Amniotic epithelial cell (primary cell): ENCODE measurements at regions not wholly inside any gene's neighbourhood (a gene's known extent, or its start where the extent isn't known, plus 50 kb on each side); places are given as distances from the start of the nearest gene placed in this dataset.

ENCODE experiments used
- DNase-seq: peaks from one replicate; pipeline ENCODE4 v3.0.0-alpha.2; 2010; ENCODE audit warnings: low read depth

- no peak for DNase-seq
These were observed 235.0 kb upstream of the HNMT start for GRCh38 chr2:137729305-137729704.

DNA sequence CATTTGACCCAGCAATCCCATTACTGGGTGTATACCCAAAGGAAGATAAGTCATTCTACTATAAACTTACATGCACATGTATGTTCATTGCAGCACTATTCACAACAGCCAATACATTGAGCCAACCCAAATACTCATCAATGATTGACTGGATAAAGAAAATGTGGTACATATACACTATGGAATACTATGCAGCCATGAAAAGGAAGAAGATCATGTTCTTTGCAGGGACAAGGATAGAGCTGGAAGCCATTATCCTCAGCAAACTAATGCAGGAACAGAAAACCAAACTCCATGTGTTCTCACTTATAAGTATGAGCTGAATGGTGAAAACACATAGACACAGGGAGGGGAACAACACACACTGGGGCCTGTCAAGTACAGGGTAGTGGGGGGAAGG, 226.7 kb upstream of the HNMT start:
- DNase-seq = no peak

DNA sequence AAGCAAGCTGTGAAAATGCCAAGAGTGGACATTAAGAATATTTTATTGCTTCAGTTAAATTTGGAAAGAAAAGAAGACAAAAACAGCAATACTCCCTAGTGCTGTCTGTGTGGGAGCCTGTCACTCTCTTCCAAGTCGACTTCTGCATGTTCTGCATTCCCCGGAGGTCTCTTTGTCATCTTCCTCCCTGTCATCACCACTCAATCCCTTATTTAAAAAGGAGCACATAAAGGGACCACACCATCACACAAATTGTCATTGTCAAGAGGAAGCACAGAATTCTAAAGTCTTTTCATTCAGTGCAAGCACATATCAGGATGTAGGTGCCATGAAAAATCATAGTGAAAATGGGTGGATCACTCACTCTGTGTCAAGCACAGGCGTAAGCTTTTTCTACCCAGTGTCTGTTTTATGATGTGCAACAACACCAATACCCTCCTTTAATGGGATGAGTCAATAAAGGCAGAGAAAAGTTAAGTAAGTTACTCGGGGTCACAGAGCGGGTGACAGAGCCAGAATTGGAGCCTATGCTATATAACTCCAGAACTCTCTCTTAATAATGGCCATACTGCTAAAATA, 222.4 kb upstream of the HNMT start:
- no peak for DNase-seq

DNA sequence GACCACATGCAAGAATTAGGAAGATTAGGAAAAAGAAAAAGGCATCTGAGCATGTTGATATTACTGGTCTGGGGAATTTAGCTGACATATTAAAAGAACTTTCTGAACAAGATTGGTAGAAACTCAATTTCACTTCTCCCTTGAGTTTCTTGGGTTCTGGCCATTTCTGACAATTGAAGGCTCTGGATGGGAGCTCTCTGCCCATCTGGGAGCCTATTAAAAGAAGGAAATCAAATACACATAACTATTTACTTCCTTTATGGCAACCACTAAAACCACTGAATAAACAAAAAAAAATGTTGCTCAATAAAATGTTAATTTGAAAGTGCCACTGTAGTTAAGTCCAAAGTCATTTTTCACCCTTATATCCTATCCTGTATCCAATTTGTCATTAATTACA, 216.8 kb upstream of the HNMT start:
- no peak for DNase-seq

GRCh38 chr2:137748533-137748932, 215.7 kb upstream of the HNMT start:
- DNase-seq = no peak

- DNase-seq = no peak
These were observed 199.6 kb upstream of the HNMT start for GRCh38 chr2:137764646-137765045.

- no peak for DNase-seq
These were observed 194.9 kb upstream of the HNMT start for GRCh38 chr2:137769406-137769805.

GRCh38 chr2:137770166-137770565, 194.1 kb upstream of the HNMT start:
- DNase-seq = no peak

DNA sequence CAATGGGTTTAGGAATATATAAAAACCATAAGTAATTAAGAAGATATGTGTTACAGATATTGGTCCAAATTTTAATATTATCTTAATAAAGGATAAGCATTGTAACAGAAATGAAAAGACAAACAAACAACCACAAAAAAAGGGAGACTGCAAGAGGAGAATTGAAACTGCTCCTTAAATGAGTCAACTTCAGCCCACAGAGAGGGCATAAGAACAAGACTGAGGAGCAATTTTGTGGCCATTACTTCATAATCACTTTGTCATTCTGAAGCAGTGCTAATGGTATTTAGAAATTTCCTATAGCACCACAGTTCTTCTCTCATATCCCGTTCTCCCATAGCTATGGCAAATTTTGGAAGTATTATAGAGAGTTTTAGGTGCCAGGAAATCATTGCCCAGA, 193.2 kb upstream of the HNMT start:
- DNase-seq = no peak

GRCh38 chr2:137772451-137772850, 191.8 kb upstream of the HNMT start:
- DNase-seq = no peak

DNA sequence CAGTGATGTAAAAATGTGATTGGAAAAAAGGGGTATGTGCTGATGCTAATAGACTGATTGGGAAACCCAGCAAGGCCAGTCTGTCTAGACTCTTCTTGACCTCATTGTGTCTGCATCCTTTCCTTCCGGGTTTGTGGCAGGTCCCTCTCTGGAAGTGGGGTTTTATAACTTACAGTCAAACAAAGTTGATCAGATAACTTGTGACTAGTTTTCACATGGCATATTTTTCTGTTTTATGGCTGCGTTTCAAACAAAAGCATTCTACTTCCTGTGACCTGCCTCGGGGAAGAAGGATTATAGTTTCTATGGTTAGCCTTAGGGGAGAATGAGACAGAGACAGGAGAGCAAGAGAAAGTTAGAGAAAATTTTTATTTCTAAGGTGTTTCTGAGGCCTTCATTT, 188.7 kb upstream of the HNMT start:
- DNase-seq = no peak

GRCh38 chr2:137776697-137777096, 187.6 kb upstream of the HNMT start:
- DNase-seq = no peak

- DNase-seq = no peak
These were observed 166.6 kb upstream of the HNMT start for GRCh38 chr2:137797641-137798040.

- DNase-seq = no peak
These were observed 164.7 kb upstream of the HNMT start for GRCh38 chr2:137799600-137799999.

GRCh38 chr2:137800386-137800785, 163.9 kb upstream of the HNMT start:
- DNase-seq = no peak

GRCh38 chr2:137801228-137801627, 163.0 kb upstream of the HNMT start:
- no peak for DNase-seq

DNA sequence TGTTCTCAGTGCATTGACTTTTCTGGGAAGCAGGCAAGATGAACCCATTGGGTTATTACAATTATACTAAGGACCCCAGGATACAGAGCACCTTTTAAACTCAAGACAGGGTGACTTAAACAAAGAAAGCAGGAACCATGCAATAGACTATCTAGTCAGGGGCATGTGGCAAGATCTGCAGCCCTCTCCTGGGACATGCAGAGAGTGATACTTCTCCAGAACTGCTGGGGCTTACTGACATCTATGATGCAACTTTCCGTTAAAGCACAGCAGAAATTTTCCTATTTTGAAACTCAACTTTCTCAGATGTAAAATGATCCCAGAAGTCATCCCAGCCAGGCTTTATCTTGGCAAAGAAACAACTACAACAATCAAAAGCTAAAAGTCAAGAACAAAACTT, 162.2 kb upstream of the HNMT start:
- DNase-seq = no peak

- no peak for DNase-seq
These were observed 158.0 kb upstream of the HNMT start for GRCh38 chr2:137806068-137806805.

DNA sequence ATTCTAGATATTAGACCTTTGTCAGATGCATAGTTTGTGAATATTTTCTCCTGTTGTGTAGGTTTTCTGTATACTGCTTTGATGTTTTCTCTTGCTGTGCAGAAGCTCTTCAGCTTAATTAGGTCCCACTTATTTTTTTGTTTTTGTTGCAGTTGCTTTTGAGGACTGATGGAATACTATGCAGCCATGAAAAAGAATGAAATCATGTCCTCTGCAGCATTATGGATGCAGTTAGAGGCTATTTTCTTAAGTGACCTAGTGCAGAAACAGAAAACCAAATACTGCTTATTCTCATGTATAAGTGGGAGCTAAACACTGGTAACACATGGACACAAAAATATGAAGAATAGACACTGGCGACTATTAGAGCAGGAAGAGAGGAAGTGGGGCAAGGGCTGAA, 155.0 kb upstream of the HNMT start:
- DNase-seq = no peak

DNA sequence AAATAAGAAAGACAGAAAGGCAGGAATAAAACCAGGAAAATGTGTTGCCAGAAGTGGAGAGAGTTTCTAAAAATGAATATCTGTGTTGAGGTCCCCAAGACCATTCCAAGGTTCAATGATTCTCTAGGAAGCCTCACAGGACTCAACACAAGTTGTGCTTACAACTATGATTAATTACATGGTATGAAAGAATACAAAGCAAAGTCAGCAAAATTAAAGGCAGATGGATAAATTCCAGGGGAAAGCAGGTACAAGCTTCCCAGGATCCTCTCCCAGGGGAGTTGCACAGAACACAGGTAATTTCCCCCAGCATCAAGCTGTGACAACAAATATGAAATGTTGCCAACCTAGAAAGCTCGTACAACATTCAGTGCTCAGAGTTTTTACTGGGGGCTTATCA, 154.4 kb upstream of the HNMT start:
- no peak for DNase-seq

DNA sequence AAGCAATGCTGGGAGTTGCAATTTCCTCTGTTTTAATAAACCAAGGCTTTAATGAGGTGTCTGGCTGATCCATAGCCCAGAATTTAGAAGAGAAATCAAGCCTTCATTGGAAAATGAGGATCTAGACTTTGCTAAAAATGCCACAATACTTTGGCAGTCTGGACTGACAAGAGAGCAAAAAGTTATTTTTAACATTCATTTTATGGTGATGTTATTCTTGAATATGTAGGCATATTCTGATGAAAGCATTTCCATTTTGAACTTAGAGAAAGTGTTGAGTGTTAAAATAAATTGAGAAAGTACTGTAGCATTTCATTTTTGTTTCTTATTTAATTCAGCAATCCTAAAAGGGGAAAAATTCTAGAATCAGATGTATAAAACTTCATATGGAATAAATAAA, 151.8 kb upstream of the HNMT start:
- DNase-seq = no peak

GRCh38 chr2:137813176-137813575, 151.1 kb upstream of the HNMT start:
- no peak for DNase-seq

GRCh38 chr2:137817058-137817457, 147.2 kb upstream of the HNMT start:
- no peak for DNase-seq

- no peak for DNase-seq
These were observed 141.1 kb upstream of the HNMT start for GRCh38 chr2:137823196-137823595.
